B cell (primary cell): ENCODE measurements at regions not wholly inside any gene's neighbourhood (a gene's known extent, or its start where the extent isn't known, plus 50 kb on each side); places are given as distances from the start of the nearest gene placed in this dataset.

ENCODE experiments used
- EZH2 ChIP-seq: IDR thresholded peaks from 2 replicates; pipeline ENCODE4 v1.6.1; 2012; ENCODE audit warnings: borderline replicate concordance, low read depth, mild to moderate bottlenecking, moderate library complexity, low read length; ENCODE audit not compliant: insufficient read depth, poor library complexity, severe bottlenecking
- TF ChIP-seq, protein P1 (sequence below): fragments of 200-600 bp; IDR thresholded peaks from one replicate; pipeline ENCODE4 v1.8.0; 2022; ENCODE audit warnings: antibody characterized with exemption, mild to moderate bottlenecking

DNA sequence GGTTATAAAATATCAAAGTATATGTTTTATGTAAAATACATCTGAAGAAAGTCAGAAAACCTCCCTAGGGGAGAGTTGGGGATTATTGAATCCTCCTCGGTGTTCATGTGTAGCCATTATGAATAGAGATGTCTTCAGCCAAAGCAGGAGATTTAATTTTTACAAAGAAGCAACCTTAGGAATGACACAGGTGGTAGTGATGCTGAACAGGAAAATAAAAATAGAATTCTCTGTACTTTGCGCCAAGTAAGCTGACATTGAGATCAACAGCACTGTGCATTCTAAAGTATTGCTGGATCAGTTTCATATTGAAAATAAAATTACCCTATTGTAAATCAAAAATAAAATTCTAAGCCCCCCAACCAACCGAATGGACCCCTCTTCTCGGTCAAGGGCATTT, 132.8 kb upstream of the TRHDE start:
- TF ChIP-seq, protein P1, sequence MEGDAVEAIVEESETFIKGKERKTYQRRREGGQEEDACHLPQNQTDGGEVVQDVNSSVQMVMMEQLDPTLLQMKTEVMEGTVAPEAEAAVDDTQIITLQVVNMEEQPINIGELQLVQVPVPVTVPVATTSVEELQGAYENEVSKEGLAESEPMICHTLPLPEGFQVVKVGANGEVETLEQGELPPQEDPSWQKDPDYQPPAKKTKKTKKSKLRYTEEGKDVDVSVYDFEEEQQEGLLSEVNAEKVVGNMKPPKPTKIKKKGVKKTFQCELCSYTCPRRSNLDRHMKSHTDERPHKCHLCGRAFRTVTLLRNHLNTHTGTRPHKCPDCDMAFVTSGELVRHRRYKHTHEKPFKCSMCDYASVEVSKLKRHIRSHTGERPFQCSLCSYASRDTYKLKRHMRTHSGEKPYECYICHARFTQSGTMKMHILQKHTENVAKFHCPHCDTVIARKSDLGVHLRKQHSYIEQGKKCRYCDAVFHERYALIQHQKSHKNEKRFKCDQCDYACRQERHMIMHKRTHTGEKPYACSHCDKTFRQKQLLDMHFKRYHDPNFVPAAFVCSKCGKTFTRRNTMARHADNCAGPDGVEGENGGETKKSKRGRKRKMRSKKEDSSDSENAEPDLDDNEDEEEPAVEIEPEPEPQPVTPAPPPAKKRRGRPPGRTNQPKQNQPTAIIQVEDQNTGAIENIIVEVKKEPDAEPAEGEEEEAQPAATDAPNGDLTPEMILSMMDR, result no peak
- TF ChIP-seq EZH2, result no peak
